D721Med (cell line): ENCODE measurements at regions not wholly inside any gene's neighbourhood (a gene's known extent, or its start where the extent isn't known, plus 50 kb on each side); places are given as distances from the start of the nearest gene placed in this dataset.

ENCODE experiments used
- DNase-seq: peaks from one replicate; pipeline ENCODE4 v3.0.0; 2011; ENCODE audit warnings: low spot score; ENCODE audit not compliant: insufficient read length
- FAIRE-seq: peaks from 2 replicates; lab custom pipeline; 2011; peaks lifted over from hg19 to GRCh38; lab: Jason Lieb, UNC
- CTCF ChIP-seq: IDR thresholded peaks from 2 replicates; pipeline ENCODE4 v1.5.1; 2012; ENCODE audit warnings: mild to moderate bottlenecking, control low read depth; ENCODE audit not compliant: insufficient read depth; ENCODE audit errors: missing control alignments

GRCh38 chr13:70856025-70856424 is 747.8 kb upstream of the KLHL1 start:
- DNase-seq (no peak), FAIRE-seq (peak; percentile 72)
- TF ChIP-seq CTCF: no peak

- peak; percentile 66 for FAIRE-seq
Measured at GRCh38 chr13:70849222-70849621, 741.0 kb upstream of the KLHL1 start.

DNA sequence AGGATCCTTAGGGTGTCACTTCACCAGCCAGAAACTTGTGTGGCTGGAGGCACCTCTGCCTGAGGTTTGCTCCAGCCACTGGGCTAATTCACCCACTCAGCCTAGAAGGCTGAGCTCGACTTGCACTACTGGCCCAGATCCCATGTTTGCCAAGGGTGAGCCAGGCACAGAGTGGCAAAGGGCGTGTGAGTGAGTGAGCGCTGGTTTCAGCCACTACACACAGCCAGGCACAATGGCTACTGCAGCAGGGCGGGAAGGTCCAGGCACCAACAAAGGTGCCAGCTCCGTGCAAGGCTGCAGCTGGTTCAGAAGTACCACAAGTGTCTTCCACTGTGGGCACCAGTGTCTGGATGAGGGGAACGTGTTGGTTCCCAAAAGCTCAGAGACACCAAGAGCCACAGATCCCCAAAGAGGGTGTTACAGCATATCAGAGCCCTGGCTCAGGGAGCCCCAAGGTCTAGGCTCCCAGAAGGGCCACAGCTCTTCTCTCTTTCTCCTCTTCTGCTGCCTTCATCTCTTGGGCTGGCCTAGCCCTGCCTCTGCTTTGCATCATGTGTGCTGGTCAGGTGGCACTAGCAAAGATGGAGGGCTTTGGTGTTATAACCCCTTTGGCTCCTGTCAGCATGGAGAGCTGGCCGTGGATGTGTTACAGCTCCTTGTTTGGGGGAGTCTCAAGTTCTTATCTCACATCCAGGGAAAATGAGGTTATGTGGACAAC is 736.3 kb upstream of the KLHL1 start:
- DNase-seq: no peak
- FAIRE-seq: no peak

More at GRCh38 chr13:70849222-70849621, 741.0 kb upstream of the KLHL1 start:
- TF ChIP-seq CTCF: no peak
- DNase-seq: no peak

DNA sequence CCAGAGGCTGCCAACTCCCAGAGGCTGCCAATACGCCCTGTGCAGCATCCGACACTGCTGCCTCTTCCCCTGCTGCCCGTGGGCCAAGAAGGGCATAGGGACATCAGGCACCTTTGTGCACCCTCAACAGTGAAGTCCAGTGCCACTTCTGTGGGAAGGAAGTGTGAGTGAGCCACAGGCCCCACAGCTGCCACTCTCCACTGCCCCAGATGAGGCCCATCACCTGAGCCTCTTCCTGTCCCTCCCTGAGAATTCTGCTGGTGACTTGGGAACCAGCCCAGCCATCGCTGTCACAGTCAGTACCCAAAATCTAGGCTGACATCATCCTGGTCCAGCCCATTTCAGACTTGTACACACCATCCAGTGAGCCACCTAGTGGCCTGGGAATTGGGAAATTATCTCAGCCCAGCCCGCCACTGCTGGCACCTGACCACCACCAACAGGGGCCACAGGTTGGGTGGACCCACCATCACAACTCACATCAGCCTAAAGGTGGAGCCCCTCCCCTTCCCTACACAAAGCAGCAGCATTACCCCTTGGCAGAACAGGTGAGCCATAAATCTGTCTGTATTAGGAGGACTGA is 733.9 kb upstream of the KLHL1 start:
- no peak for DNase-seq
- no peak for FAIRE-seq
- no peak for TF ChIP-seq CTCF

More for the DNA sequence above, 736.3 kb upstream of the KLHL1 start:
- TF ChIP-seq CTCF: no peak

DNA sequence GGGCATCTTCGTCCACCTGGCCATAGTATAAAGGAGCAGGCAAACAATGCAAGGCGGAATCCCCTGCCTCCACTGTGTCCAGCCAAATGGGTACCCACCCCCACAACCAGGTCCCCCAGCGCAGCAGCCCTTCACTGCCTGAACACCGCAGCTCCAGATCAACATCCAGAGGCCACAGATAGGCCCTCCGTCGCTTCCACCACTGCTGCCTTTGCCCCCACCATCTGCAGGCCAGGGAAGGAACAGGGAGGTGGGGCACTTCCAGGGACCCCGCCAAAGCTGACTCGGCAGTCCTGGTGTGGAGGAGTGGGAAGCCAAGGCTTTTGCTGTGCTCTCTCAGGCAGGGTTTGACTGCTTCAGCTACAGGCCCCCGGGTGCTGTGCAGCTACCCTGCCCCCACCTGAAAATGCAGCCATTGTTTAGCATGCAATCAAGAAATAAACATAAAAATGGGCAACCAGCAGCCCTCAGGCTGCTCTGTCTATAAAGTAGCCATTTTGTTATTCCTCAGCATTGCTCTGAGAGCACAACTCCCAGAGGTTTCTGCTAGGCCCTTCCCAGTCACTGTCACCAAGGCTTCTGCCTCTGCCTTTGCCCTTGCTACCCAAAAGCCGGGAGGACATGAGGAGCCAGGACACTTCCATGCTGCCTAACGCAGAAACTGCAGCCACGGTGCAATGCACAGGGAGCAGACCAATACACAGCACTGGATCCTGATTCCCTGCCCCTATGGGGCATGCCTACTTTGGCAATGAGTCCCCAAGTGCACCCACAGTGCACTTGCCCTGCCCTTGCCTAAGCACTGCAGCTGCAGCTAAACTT is 733.2 kb upstream of the KLHL1 start:
- DNase-seq: no peak
- no peak for TF ChIP-seq CTCF
- no peak for FAIRE-seq

DNA sequence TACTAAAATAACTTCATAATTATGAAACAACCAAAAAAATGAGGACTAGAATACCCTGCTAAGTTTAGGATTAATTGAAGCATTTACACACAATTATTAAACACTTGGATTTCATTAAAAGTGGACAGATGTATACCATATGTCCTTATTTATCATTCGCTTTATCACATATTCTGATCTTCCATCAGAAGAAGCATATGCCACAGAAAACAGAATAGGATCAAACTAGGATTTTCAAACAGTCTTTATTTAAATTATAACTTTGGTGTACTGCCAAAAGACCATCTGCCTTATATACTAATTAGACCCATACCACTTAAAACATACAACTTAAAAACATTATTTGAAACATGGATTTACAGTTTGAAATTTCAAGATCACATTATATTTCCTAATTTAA is 727.1 kb upstream of the KLHL1 start:
- no peak for TF ChIP-seq CTCF
- DNase-seq (no peak), FAIRE-seq (peak; percentile 92)

DNA sequence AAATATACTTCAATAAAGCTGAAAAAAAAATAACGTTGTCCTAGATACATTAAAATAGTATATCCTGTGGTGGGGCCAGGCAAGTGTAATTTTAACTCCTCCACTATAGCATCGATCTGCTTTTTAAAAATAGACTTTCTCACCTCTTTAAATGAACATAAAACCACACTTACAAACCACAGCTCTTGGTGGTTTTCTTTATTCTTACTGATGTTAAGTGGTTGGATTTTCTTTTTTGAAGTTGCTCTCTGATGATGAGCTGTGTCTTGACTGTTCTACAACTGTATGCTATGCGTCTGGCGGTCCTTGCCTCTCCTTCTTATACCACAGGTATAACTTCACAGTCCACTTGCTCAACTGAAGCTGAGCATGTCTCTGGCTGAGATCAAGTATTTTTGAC is 721.5 kb upstream of the KLHL1 start:
- TF ChIP-seq CTCF: no peak
- FAIRE-seq (no peak), DNase-seq (no peak)
